ENCODE measurements at regions not wholly inside any gene's neighbourhood (a gene's known extent, or its start where the extent isn't known, plus 50 kb on each side); places are given as distances from the start of the nearest gene placed in this dataset.

- TF ChIP-seq CTCF (IDR thresholded peaks at IDR 0.05): no peak
- no peak for TF ChIP-seq POLR2A (IDR thresholded peaks at IDR 0.05)
These were observed 223.4 kb upstream of the GYPA start for GRCh38 chr4:144363890-144364289.

Data from lower leg skin (tissue), 3 donors.